Gastrocnemius medialis (tissue), 4 donors: ENCODE measurements at regions not wholly inside any gene's neighbourhood (a gene's known extent, or its start where the extent isn't known, plus 50 kb on each side); places are given as distances from the start of the nearest gene placed in this dataset.

Source experiments
- POLR2A ChIP-seq, 2 donors: fragments of 450-650 bp; IDR thresholded peaks; one replicate each; pipeline ENCODE4 v1.6.1; 2017; ENCODE audit warnings: antibody characterized with exemption in 2 of 2, mild to moderate bottlenecking in 2 of 2, moderate library complexity in 2 of 2
- TF ChIP-seq, protein P1 (sequence below), 5 experiments: fragments of 450-650 bp in 3 of 5; fragments of 200-600 bp in 2 of 5; sonication (generic) in 2 of 5; IDR thresholded peaks in 4 of 5; conservative IDR thresholded peaks in 1 of 5; 1 replicate in 4 of 5; 2 replicates in 1 of 5; pipeline ENCODE4 v1.5.1; 2016 to 2019; ENCODE audit warnings: antibody characterized with exemption in 5 of 5, mild to moderate bottlenecking in 3 of 5, moderate library complexity in 3 of 5

DNA sequence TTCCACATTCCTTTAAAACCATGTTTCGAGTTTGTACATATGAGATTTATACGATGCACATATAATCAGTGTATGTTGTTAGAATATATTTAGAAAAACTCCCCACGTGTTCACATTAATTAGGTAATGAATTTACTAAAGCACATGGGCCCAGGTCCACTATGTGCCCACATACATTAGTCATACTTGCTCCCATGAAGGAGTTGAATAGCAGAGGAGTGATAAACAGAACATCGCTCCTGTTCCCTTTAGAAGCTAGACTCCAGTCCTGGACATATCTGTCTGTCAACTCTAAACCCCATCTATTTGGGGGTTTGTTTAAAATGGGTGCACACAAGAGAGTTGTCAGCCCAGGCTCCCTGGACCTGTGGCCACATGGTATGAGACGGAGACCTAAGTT lies 108.1 kb upstream of the TIAM2 start:
- TF ChIP-seq, protein P1, sequence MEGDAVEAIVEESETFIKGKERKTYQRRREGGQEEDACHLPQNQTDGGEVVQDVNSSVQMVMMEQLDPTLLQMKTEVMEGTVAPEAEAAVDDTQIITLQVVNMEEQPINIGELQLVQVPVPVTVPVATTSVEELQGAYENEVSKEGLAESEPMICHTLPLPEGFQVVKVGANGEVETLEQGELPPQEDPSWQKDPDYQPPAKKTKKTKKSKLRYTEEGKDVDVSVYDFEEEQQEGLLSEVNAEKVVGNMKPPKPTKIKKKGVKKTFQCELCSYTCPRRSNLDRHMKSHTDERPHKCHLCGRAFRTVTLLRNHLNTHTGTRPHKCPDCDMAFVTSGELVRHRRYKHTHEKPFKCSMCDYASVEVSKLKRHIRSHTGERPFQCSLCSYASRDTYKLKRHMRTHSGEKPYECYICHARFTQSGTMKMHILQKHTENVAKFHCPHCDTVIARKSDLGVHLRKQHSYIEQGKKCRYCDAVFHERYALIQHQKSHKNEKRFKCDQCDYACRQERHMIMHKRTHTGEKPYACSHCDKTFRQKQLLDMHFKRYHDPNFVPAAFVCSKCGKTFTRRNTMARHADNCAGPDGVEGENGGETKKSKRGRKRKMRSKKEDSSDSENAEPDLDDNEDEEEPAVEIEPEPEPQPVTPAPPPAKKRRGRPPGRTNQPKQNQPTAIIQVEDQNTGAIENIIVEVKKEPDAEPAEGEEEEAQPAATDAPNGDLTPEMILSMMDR (IDR thresholded peaks at IDR 0.05 in 4 of 5, conservative IDR thresholded peaks at IDR 0.05 in 1 of 5): no peak
- no peak for TF ChIP-seq POLR2A (IDR thresholded peaks at IDR 0.05)
